ENCODE measurements at regions not wholly inside any gene's neighbourhood (a gene's known extent, or its start where the extent isn't known, plus 50 kb on each side); places are given as distances from the start of the nearest gene placed in this dataset.
A peak's percentile ranks its signal among the peaks of the same experiment; 100 is the strongest.

- no peak overlapping the region for H3K4me2 ChIP-seq
Observed at GRCh38 chr13:86185107-86185506, 385.9 kb upstream of the SLITRK6 start.

DNA sequence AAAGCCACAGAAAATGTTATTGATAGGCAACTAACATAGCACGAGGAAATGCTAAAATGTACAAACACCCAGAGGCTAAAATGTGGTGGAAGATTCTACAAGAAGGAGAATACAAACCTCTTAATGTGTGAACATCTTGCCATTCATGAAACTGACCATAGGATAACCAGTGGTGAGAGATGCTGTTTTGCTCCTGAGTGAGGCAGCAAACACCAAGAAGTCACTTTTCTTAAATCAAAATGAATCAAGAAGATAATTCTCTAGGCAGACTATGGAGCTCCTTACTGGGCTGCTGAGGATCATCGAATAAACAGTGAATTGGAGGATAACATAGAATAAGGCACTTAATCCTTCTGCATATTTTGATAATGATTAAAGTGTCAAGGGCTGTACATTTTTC, 375.4 kb upstream of the SLITRK6 start:
- DNase-seq (ENCODE audit: low spot score): no peak
- Histone ChIP-seq H3K9ac (no peak overlapping the region), H3K27ac (no peak overlapping the region), H3K4me1 (no peaks in the 10 kb centered on the region), H3K9me3 (ENCODE audit: low read depth) (no peaks in the 10 kb centered on the region), H3K36me3 (no peaks in the 10 kb centered on the region), H4K20me1 (ENCODE audit: low read depth) (no peaks in the 10 kb centered on the region), H3K4me3 (no peak overlapping the region), H3K79me2 (ENCODE audit: low read depth) (no peaks in the 10 kb centered on the region), H3F3A (ENCODE audit: low read depth) (no peaks in the 10 kb centered on the region), H3K4me2 (no peak overlapping the region), H2AFZ (replicated peaks) (no peak overlapping the region), H3K27me3 (no peaks in the 10 kb centered on the region)
- Mint-ChIP-seq H3K27me3 (ENCODE audit: insufficient read depth, low read depth) (no peaks in the 10 kb centered on the region), H3K36me3 (no peaks in the 10 kb centered on the region), H3K9me3 (no peaks in the 10 kb centered on the region), H3K4me1 (no peaks in the 10 kb centered on the region), H3K4me3 (no peak overlapping the region), H3K27ac (no peak overlapping the region)
- TF ChIP-seq EZH2phosphoT487 (IDR thresholded peaks at IDR 0.05): no peak
- no peak for TF ChIP-seq EZH2 (IDR thresholded peaks at IDR 0.05)
- TF ChIP-seq CTCF (IDR thresholded peaks at IDR 0.05): peak; percentile 20

More at GRCh38 chr13:86185107-86185506, 385.9 kb upstream of the SLITRK6 start:
- no peak overlapping the region for H3K27ac ChIP-seq
- H3K27me3 ChIP-seq: no peaks in the 10 kb centered on the region
- H3F3A ChIP-seq (ENCODE audit: low read depth): no peaks in the 10 kb centered on the region
- no peak overlapping the region for H2AFZ ChIP-seq (replicated peaks)
- Mint-ChIP-seq H3K36me3 (no peaks in the 10 kb centered on the region), H3K4me1 (no peaks in the 10 kb centered on the region), H3K4me3 (no peak overlapping the region), H3K27ac (no peak overlapping the region), H3K9me3 (no peaks in the 10 kb centered on the region), H3K27me3 (ENCODE audit: insufficient read depth, low read depth) (no peaks in the 10 kb centered on the region)
- H3K79me2 ChIP-seq (ENCODE audit: low read depth): no peaks in the 10 kb centered on the region
- H3K4me3 ChIP-seq: no peak overlapping the region
- no peak overlapping the region for H3K9ac ChIP-seq
- no peaks in the 10 kb centered on the region for H3K9me3 ChIP-seq (ENCODE audit: low read depth)
- no peaks in the 10 kb centered on the region for H3K4me1 ChIP-seq
- no peaks in the 10 kb centered on the region for H3K36me3 ChIP-seq
- H4K20me1 ChIP-seq (ENCODE audit: low read depth): no peaks in the 10 kb centered on the region
- TF ChIP-seq EZH2 (IDR thresholded peaks at IDR 0.05) (no peak), CTCF (IDR thresholded peaks at IDR 0.05) (no peak), EZH2phosphoT487 (IDR thresholded peaks at IDR 0.05) (no peak)
- no peak for DNase-seq (ENCODE audit: low spot score)

DNA sequence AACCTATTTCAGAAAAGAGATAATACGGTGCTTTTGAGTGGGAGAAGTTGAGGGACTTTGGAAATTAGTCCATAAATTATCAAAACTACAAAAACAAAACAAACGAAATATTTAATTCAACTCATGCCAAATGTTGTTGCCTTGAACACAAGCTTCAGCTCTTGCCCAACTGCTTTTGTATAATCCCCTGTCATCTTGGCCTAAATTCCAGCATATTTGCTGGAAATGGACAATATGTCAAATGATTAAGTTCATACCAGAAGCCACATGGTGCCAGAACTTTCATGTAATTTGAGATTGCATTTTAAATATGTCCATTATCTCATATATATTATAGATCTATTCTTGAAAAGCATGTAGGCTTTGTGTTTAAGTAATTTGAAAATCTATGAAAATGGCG, 373.7 kb upstream of the SLITRK6 start:
- no peak for DNase-seq (ENCODE audit: low spot score)
- Histone ChIP-seq H3K4me2 (no peak overlapping the region), H3K27ac (no peak overlapping the region), H3K9me3 (ENCODE audit: low read depth) (no peaks in the 10 kb centered on the region), H4K20me1 (ENCODE audit: low read depth) (no peaks in the 10 kb centered on the region), H3K27me3 (no peaks in the 10 kb centered on the region), H3K9ac (no peak overlapping the region), H3F3A (ENCODE audit: low read depth) (no peaks in the 10 kb centered on the region), H2AFZ (replicated peaks) (no peak overlapping the region), H3K79me2 (ENCODE audit: low read depth) (no peaks in the 10 kb centered on the region), H3K36me3 (no peaks in the 10 kb centered on the region), H3K4me1 (no peaks in the 10 kb centered on the region), H3K4me3 (no peak overlapping the region)
- no peaks in the 10 kb centered on the region for H3K9me3 Mint-ChIP-seq
- TF ChIP-seq EZH2phosphoT487 (IDR thresholded peaks at IDR 0.05) (no peak), EZH2 (IDR thresholded peaks at IDR 0.05) (no peak), CTCF (IDR thresholded peaks at IDR 0.05) (no peak)
- H3K36me3 Mint-ChIP-seq: no peaks in the 10 kb centered on the region
- no peaks in the 10 kb centered on the region for H3K27me3 Mint-ChIP-seq (ENCODE audit: insufficient read depth, low read depth)
- H3K4me1 Mint-ChIP-seq: no peaks in the 10 kb centered on the region
- no peak overlapping the region for H3K27ac Mint-ChIP-seq
- no peak overlapping the region for H3K4me3 Mint-ChIP-seq

Measured in neural progenitor cell (in vitro differentiated cells).